ENCODE measurements at regions not wholly inside any gene's neighbourhood (a gene's known extent, or its start where the extent isn't known, plus 50 kb on each side); places are given as distances from the start of the nearest gene placed in this dataset.

DNA sequence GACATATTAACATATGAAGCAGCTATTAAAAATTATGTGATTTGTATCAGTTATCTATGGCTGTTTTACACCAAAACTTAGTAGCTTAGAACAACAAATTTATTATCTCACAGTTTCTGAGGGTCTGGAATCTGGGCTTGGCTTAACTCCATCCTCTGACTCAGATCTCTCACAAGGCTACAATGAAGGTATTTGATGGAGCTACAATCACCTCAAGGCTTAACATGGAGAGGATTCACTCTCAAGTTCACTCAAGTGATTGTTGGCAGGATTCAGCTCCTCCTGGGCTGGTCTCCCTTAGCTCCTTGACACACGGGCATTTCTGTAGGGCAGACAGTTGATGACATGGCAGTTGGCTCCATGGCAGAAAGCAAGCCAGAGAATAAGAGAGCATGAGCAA, 133.0 kb upstream of the SLC14A2 start:
- Histone ChIP-seq H3K18ac (ENCODE audit: low read depth, low read length) (no peak overlapping the region), H3K4ac (ENCODE audit: low read depth, low read length) (no peak overlapping the region), H2AK9ac (replicated peaks; ENCODE audit: low read depth, low read length, poor library complexity) (no peak overlapping the region), H3K4me1 (ENCODE audit: control insufficient read depth, insufficient read depth, low read length) (no peaks in the 10 kb centered on the region), H4K8ac (ENCODE audit: low read depth in 2 of 2, low read length in 2 of 2) (no peak overlapping the region), H2BK15ac (ENCODE audit: low read depth, low read length) (no peak overlapping the region), H3K14ac (replicated peaks; ENCODE audit: low read depth, low read length) (no peak overlapping the region), H3K56ac (ENCODE audit: extremely low read depth, insufficient read depth, low read length) (no peak overlapping the region), H3K36me3 (ENCODE audit: control insufficient read depth, insufficient read depth, low read length) (no peaks in the 10 kb centered on the region), H3K4me2 (ENCODE audit: low read depth, low read length) (no peak overlapping the region), H3K23ac (ENCODE audit: low read depth, low read length) (no peak overlapping the region), H3K79me1 (ENCODE audit: low read depth in 1 of 2, low read length in 2 of 2) (no peaks in the 10 kb centered on the region), H3K9me1 (ENCODE audit: insufficient read depth, low read length) (no peaks in the 10 kb centered on the region), H3K4me3 (ENCODE audit: insufficient read depth, low read depth, low read length) (no peak overlapping the region), H2AK5ac (ENCODE audit: low read depth, low read length) (no peak overlapping the region), H3K27ac (ENCODE audit: insufficient read depth, low read length) (no peak overlapping the region), H2AFZ (replicated peaks; ENCODE audit: low read length, poor library complexity) (no peak overlapping the region), H4K20me1 (ENCODE audit: insufficient read depth, low read length) (no peaks in the 10 kb centered on the region), H2BK5ac (ENCODE audit: low read depth, low read length, poor library complexity, severe bottlenecking) (no peak overlapping the region), H2BK120ac (ENCODE audit: low read depth, low read length) (no peak overlapping the region), H4K91ac (ENCODE audit: insufficient read depth, low read depth, low read length) (no peak overlapping the region), H3K9ac (ENCODE audit: low read depth, low read length) (no peak overlapping the region), H2BK20ac (ENCODE audit: low read depth, low read length) (no peak overlapping the region), H3K9me3 (ENCODE audit: control insufficient read depth, insufficient read depth, low read length) (no peaks in the 10 kb centered on the region), H4K5ac (ENCODE audit: low read depth, low read length) (no peak overlapping the region), H3K27me3 (ENCODE audit: control insufficient read depth, insufficient read depth, low read length) (no peaks in the 10 kb centered on the region; the same call in 1 of the 2 replicates)
- ChIA-PET CTCF (no interaction called here), POLR2A (ENCODE audit: unreplicated experiment) (no interaction called here)
- dilution Hi-C loops (cut with HindIII; ENCODE audit: low sequenced_read_pairs, unreplicated experiment) (no loop called here), intact Hi-C loops (cut with micrococcal nuclease) (no loop called here), in situ Hi-C loops (cut with MboI; ENCODE audit: low sequenced_read_pairs) (no loop called here)
- no peak for ATAC-seq (ENCODE audit: low read depth)
- no TSS peak for BruUV-seq (replicated peaks)
- WGBS, 2 experiments (ENCODE audit: extremely low coverage in 2 of 2, insufficient read length in 1 of 2): no CpG with 5 or more reads among the region's 1 CpG
- DNase-seq: no peak
- TF ChIP-seq RFX5 (IDR thresholded peaks at IDR 0.05; ENCODE audit: low read depth, low read length) (no peak), MAFK (IDR thresholded peaks at IDR 0.05; ENCODE audit: low read depth, low read length) (no peak), MXI1 (IDR thresholded peaks at IDR 0.05; ENCODE audit: borderline replicate concordance, low read depth, low read length) (no peak), CHD1 (IDR thresholded peaks at IDR 0.05; ENCODE audit: low read depth, low read length) (no peak), RAD21 (IDR thresholded peaks at IDR 0.05; ENCODE audit: low read length) (no peak), BHLHE40 (IDR thresholded peaks at IDR 0.05; ENCODE audit: low read depth, low read length) (no peak), SMC3 (IDR thresholded peaks at IDR 0.05; ENCODE audit: low read depth, low read length) (no peak), MAZ (IDR thresholded peaks at IDR 0.05; ENCODE audit: borderline replicate concordance, low read depth, low read length) (no peak), RCOR1 (IDR thresholded peaks at IDR 0.05; ENCODE audit: insufficient replicate concordance, low read length) (no peak), CEBPB (IDR thresholded peaks at IDR 0.05; ENCODE audit: low read depth, low read length) (no peak), FOS (IDR thresholded peaks at IDR 0.05; ENCODE audit: low read depth, low read length) (no peak), POLR2A (IDR thresholded peaks at IDR 0.05; ENCODE audit: low read depth, low read length) (no peak), ELK1 (IDR thresholded peaks at IDR 0.05; ENCODE audit: borderline replicate concordance, low read depth, low read length) (no peak)
- TF ChIP-seq, protein P1, sequence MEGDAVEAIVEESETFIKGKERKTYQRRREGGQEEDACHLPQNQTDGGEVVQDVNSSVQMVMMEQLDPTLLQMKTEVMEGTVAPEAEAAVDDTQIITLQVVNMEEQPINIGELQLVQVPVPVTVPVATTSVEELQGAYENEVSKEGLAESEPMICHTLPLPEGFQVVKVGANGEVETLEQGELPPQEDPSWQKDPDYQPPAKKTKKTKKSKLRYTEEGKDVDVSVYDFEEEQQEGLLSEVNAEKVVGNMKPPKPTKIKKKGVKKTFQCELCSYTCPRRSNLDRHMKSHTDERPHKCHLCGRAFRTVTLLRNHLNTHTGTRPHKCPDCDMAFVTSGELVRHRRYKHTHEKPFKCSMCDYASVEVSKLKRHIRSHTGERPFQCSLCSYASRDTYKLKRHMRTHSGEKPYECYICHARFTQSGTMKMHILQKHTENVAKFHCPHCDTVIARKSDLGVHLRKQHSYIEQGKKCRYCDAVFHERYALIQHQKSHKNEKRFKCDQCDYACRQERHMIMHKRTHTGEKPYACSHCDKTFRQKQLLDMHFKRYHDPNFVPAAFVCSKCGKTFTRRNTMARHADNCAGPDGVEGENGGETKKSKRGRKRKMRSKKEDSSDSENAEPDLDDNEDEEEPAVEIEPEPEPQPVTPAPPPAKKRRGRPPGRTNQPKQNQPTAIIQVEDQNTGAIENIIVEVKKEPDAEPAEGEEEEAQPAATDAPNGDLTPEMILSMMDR (conservative IDR thresholded peaks at IDR 0.05; ENCODE audit: low read depth, low read length): no peak
- TF ChIP-seq, protein P2, sequence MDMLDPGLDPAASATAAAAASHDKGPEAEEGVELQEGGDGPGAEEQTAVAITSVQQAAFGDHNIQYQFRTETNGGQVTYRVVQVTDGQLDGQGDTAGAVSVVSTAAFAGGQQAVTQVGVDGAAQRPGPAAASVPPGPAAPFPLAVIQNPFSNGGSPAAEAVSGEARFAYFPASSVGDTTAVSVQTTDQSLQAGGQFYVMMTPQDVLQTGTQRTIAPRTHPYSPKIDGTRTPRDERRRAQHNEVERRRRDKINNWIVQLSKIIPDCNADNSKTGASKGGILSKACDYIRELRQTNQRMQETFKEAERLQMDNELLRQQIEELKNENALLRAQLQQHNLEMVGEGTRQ (IDR thresholded peaks at IDR 0.05; ENCODE audit: low read depth, low read length): no peak

Data from IMR-90 (cell line).